ENCODE measurements at regions not wholly inside any gene's neighbourhood (a gene's known extent, or its start where the extent isn't known, plus 50 kb on each side); places are given as distances from the start of the nearest gene placed in this dataset.

DNA sequence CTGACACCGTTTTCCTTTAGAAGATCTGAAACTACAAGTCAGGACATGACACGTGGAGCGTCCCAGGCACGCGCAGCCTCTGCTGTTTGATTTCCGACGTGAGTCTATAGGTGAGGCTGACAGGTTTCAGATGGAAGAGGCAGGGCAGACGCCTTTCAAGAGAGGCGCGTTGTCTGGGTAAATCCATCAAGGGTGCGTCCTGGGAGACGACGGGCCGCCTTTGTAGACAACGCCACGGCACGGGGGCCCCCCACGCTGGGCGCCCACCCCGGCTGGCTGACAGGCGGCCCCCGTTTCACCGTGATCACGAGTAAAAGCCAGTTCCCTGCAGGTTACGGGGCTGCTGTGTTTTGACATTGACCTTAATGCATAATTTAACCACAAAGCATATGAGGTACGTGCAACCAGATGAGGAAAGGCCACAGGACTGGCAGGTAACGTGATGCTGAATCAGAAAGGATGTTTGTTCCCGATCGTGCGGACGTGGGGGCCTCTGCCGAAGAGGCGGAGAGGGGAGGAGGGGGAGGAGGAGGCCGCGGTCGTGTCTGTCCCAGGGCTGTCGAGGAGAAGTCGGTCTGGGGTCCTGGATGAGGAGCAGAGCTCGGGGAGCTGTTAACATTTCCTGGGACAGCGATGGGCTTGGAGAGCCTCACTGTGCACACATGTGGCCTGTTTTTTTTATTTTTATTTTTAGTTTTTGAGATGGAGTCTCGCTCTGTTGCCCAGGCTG, 51.1 kb upstream of the PPP2R3B start:
- no peak overlapping the region for H3K4me3 Mint-ChIP-seq (ENCODE audit: unreplicated experiment)
- peaks cover 14% of the 10 kb centered on the region for H3K27me3 Mint-ChIP-seq (ENCODE audit: unreplicated experiment)
- H3K4me1 Mint-ChIP-seq (ENCODE audit: low read depth, unreplicated experiment), result no peaks in the 10 kb centered on the region
- no peak for DNase-seq
- H3K36me3 Mint-ChIP-seq (ENCODE audit: unreplicated experiment), result peaks cover 9% of the 10 kb centered on the region
- no peak overlapping the region for H3K27ac Mint-ChIP-seq (ENCODE audit: unreplicated experiment)
- peaks cover 12% of the 10 kb centered on the region for H3K9me3 Mint-ChIP-seq (ENCODE audit: unreplicated experiment)
- TF ChIP-seq, protein P1, sequence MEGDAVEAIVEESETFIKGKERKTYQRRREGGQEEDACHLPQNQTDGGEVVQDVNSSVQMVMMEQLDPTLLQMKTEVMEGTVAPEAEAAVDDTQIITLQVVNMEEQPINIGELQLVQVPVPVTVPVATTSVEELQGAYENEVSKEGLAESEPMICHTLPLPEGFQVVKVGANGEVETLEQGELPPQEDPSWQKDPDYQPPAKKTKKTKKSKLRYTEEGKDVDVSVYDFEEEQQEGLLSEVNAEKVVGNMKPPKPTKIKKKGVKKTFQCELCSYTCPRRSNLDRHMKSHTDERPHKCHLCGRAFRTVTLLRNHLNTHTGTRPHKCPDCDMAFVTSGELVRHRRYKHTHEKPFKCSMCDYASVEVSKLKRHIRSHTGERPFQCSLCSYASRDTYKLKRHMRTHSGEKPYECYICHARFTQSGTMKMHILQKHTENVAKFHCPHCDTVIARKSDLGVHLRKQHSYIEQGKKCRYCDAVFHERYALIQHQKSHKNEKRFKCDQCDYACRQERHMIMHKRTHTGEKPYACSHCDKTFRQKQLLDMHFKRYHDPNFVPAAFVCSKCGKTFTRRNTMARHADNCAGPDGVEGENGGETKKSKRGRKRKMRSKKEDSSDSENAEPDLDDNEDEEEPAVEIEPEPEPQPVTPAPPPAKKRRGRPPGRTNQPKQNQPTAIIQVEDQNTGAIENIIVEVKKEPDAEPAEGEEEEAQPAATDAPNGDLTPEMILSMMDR (IDR thresholded peaks at IDR 0.05; ENCODE audit: partially characterized antibody, unreplicated experiment), result no peak

DNA sequence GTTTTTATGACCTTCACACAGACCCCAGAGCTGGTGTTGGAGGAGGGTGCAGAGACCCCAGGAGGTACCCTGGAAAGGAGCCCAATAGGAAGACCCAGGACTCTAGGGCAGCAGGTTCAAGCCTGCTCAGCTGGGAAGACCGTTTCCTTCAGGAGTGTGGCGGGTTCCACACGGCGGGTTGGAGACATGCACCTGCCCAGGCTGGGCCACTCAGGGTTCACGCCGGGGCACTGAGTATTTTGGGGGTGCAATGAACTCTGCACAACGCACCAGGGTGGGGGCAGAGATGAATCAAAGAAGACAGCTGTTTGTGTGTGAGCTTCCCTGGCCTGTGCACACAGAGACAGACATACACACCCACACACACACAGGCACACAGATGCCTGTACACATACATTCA, 52.5 kb upstream of the PPP2R3B start:
- H3K27ac Mint-ChIP-seq (ENCODE audit: unreplicated experiment), result no peak overlapping the region
- DNase-seq, result no peak
- H3K4me3 Mint-ChIP-seq (ENCODE audit: unreplicated experiment), result no peak overlapping the region
- TF ChIP-seq, protein P1 (IDR thresholded peaks at IDR 0.05; ENCODE audit: partially characterized antibody, unreplicated experiment), result no peak
- no peaks in the 10 kb centered on the region for H3K4me1 Mint-ChIP-seq (ENCODE audit: low read depth, unreplicated experiment)
- H3K36me3 Mint-ChIP-seq (ENCODE audit: unreplicated experiment), result peaks cover 14% of the 10 kb centered on the region
- H3K9me3 Mint-ChIP-seq (ENCODE audit: unreplicated experiment), result peaks cover 12% of the 10 kb centered on the region
- H3K27me3 Mint-ChIP-seq (ENCODE audit: unreplicated experiment), result peaks cover 14% of the 10 kb centered on the region

DNA sequence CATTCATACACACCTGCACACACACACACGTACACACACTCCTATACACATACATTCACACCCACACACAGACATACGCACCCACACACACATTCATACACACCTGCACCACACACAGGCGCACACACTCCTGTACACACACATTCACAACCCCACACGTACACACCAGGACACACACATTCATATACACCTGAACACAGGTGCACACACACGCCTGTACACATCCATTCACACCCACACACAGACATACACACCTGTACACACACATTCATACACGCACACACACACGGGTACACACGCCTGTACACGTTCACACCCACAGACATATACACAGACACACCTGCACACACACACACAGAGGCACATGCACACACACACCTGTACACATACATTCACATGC, 53.0 kb upstream of the PPP2R3B start:
- Mint-ChIP-seq H3K27me3 (ENCODE audit: unreplicated experiment) (peaks cover 14% of the 10 kb centered on the region), H3K4me1 (ENCODE audit: low read depth, unreplicated experiment) (no peaks in the 10 kb centered on the region), H3K4me3 (ENCODE audit: unreplicated experiment) (no peak overlapping the region), H3K27ac (ENCODE audit: unreplicated experiment) (no peak overlapping the region), H3K36me3 (ENCODE audit: unreplicated experiment) (peaks cover 16% of the 10 kb centered on the region), H3K9me3 (ENCODE audit: unreplicated experiment) (peaks cover 12% of the 10 kb centered on the region)
- DNase-seq, result no peak
- TF ChIP-seq, protein P1 (IDR thresholded peaks at IDR 0.05; ENCODE audit: partially characterized antibody, unreplicated experiment), result no peak

DNA sequence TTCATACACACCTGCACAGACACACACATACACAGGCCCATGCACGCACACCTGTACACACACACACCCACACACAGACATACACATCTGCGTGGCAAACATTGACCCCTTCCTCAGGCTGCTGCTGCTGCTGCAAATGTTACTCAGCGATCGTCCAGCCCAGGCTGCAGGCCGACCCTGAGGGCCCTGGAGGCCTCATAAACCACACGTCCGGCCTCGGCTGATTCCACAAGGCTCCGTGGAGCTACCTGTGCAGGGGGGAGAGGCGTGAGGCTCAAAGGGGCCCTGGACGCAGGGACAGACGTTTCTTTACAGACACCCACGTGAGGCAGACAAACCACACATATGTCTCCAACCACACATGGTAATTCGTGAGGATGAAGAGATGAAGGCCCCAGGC, 53.9 kb upstream of the PPP2R3B start:
- no peak for DNase-seq
- TF ChIP-seq, protein P1 (IDR thresholded peaks at IDR 0.05; ENCODE audit: partially characterized antibody, unreplicated experiment), result no peak
- H3K9me3 Mint-ChIP-seq (ENCODE audit: unreplicated experiment), result peaks cover 11% of the 10 kb centered on the region
- H3K4me3 Mint-ChIP-seq (ENCODE audit: unreplicated experiment), result no peak overlapping the region
- H3K27me3 Mint-ChIP-seq (ENCODE audit: unreplicated experiment), result peaks cover 14% of the 10 kb centered on the region
- H3K27ac Mint-ChIP-seq (ENCODE audit: unreplicated experiment), result no peak overlapping the region
- peaks cover 16% of the 10 kb centered on the region for H3K36me3 Mint-ChIP-seq (ENCODE audit: unreplicated experiment)
- H3K4me1 Mint-ChIP-seq (ENCODE audit: low read depth, unreplicated experiment), result no peaks in the 10 kb centered on the region

DNA sequence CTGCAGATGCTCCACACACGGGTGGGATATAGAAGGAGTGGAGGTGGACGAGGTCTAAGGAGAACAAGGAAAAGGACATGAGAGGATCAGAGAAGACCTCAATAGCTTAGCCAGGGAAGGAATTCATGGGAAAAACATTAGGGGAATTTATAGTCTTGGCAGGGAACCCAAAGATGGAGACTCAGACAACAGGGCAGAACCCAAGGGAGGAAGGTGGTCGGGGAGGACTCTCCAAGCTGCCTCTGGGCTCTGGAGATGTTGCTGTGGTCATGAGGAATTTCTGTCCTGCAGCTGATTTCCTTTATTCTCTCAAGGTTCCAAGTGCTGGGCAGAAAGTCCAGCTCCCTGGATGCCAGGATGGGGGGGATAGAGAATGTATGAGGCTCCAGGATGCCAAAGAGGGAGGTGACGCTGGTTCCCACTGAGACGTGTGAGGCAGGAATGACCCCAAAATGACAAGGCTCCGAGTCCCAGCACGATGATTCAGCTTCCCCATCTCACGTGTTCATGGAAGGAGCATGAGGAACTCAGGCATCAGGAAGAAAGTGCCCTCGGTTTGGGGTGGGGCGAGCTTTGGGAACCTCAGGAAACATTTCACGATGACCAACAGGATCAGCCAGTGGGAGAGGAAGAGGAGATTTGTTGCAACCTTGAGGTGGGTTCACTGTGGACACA, 57.0 kb upstream of the PPP2R3B start:
- H3K4me1 Mint-ChIP-seq (ENCODE audit: low read depth, unreplicated experiment), result no peaks in the 10 kb centered on the region
- no peak overlapping the region for H3K27ac Mint-ChIP-seq (ENCODE audit: unreplicated experiment)
- TF ChIP-seq, protein P1 (IDR thresholded peaks at IDR 0.05; ENCODE audit: partially characterized antibody, unreplicated experiment), result no peak
- no peak for DNase-seq
- peaks cover 10% of the 10 kb centered on the region for H3K27me3 Mint-ChIP-seq (ENCODE audit: unreplicated experiment)
- H3K4me3 Mint-ChIP-seq (ENCODE audit: unreplicated experiment), result no peak overlapping the region
- H3K9me3 Mint-ChIP-seq (ENCODE audit: unreplicated experiment), result peaks cover 6% of the 10 kb centered on the region
- H3K36me3 Mint-ChIP-seq (ENCODE audit: unreplicated experiment), result peaks cover 16% of the 10 kb centered on the region

Data from glutamatergic neuron (in vitro differentiated cells).